Aorta (tissue), 5 donors: ENCODE measurements at regions not wholly inside any gene's neighbourhood (a gene's known extent, or its start where the extent isn't known, plus 50 kb on each side); places are given as distances from the start of the nearest gene placed in this dataset.

Source experiments
- ATAC-seq: fragments of 200-7000 bp; cut with Tn5 transposase; one replicate; pipeline ENCODE4 v1.9.1; 2022; ENCODE audit warnings: moderate library complexity; ENCODE audit not compliant: low FRiP score
- DNase-seq, 2 donors: peaks; one replicate each; pipeline ENCODE4 v3.0.0-alpha.2; 2020
- H3K27ac ChIP-seq, 2 donors: one replicate each; pipeline ENCODE4 v1.5.1; 2013; ENCODE audit warnings: low read length in 2 of 2, mild to moderate bottlenecking in 2 of 2, moderate library complexity in 2 of 2, control low read depth in 1 of 2, inconsistent platforms in 1 of 2, low read depth in 1 of 2
- H3K27me3 ChIP-seq, 2 donors: one replicate each; pipeline ENCODE4 v1.6.1; 2013; ENCODE audit warnings: control low read depth in 1 of 2, low read length in 1 of 2, mild to moderate bottlenecking in 1 of 2, moderate library complexity in 1 of 2; ENCODE audit not compliant: insufficient read depth in 2 of 2, control insufficient read depth in 1 of 2
- H3K36me3 ChIP-seq, 2 donors: one replicate each; pipeline ENCODE4 v1.6.1; 2013; ENCODE audit warnings: control low read depth in 1 of 2, low read length in 1 of 2, mild to moderate bottlenecking in 1 of 2; ENCODE audit not compliant: insufficient read depth in 2 of 2, control insufficient read depth in 1 of 2
- H3K4me1 ChIP-seq, 2 donors: one replicate each; pipeline ENCODE4 v1.6.1; 2013; ENCODE audit warnings: low read length in 2 of 2, control low read depth in 1 of 2, mild to moderate bottlenecking in 1 of 2, moderate library complexity in 1 of 2; ENCODE audit not compliant: insufficient read depth in 2 of 2, control insufficient read depth in 1 of 2
- H3K4me3 ChIP-seq, 2 donors: one replicate each; pipeline ENCODE4 v1.5.1; 2013; ENCODE audit warnings: low read length in 2 of 2, control low read depth in 1 of 2, mild to moderate bottlenecking in 1 of 2
- H3K9me3 ChIP-seq: one replicate; pipeline ENCODE4 v1.6.1; 2013; ENCODE audit warnings: mild to moderate bottlenecking, low read length; ENCODE audit not compliant: control insufficient read depth
- WGBS, 2 donors: extraction: QIAGEN DNeasy Blood & Tissue Kit; methylation state at CpG; one replicate each; pipeline ENCODE4 v1.1.7; 2013; 5-methylcytosine and 5-hydroxymethylcytosine counted together
- intact Hi-C, 2 donors: fragments of 100-400 bp; cut with DNase I; formaldehyde crosslinking; loops; one replicate each; pipeline versions ENCODE4 v1.14.2 to v1.15.0; 2022
- donor health status: healthy with polysubstance abuse.
- donor health status: Bipolar disorder and iron deficiency.
- donor health status: DM: no; HTN: no; CAD: no.
- donor health status: DM: no; HTN: no; CAD: no.
- donor health status: DM: yes; HTN: yes; CAD: no.

GRCh38 chr14:65854215-65854614, 441.7 kb downstream of the FUT8 start:
- Histone ChIP-seq H3K4me3 (no peak overlapping the region), H3K4me1 (no peaks in the 10 kb centered on the region), H3K9me3 (peaks cover 4% of the 10 kb centered on the region), H3K27ac (no peak overlapping the region), H3K36me3 (no peaks in the 10 kb centered on the region), H3K27me3 (no peaks in the 10 kb centered on the region)
- WGBS, 2 donors, result 71 to 73% methylated on average over 6 of the region's 6 CpGs
- ATAC-seq (no peak), DNase-seq (no peak)
- intact Hi-C loops, result no loop called here

GRCh38 chr14:65860956-65861611, 448.6 kb downstream of the FUT8 start:
- intact Hi-C loops, result no loop called here
- Histone ChIP-seq H3K4me1 (no peaks in the 10 kb centered on the region), H3K27ac (no peak overlapping the region), H3K4me3 (no peak overlapping the region), H3K27me3 (no peaks in the 10 kb centered on the region), H3K9me3 (peaks cover 1% of the 10 kb centered on the region), H3K36me3 (no peaks in the 10 kb centered on the region)
- DNase-seq, result no peak
- WGBS, 2 donors, result 81 to 82% methylated on average over 5 of the region's 5 CpGs
- ATAC-seq, result no peak

- intact Hi-C loops, result no loop called here
- Histone ChIP-seq H3K27me3 (no peaks in the 10 kb centered on the region), H3K9me3 (peaks cover 1% of the 10 kb centered on the region), H3K4me3 (no peak overlapping the region), H3K36me3 (no peaks in the 10 kb centered on the region), H3K4me1 (no peaks in the 10 kb centered on the region), H3K27ac (no peak overlapping the region)
- ATAC-seq (no peak), DNase-seq (no peak)
- WGBS, 2 donors, result 9 to 17% methylated on average over 4 of the region's 4 CpGs
Observed at GRCh38 chr14:65864549-65864948, 452.0 kb downstream of the FUT8 start.

DNA sequence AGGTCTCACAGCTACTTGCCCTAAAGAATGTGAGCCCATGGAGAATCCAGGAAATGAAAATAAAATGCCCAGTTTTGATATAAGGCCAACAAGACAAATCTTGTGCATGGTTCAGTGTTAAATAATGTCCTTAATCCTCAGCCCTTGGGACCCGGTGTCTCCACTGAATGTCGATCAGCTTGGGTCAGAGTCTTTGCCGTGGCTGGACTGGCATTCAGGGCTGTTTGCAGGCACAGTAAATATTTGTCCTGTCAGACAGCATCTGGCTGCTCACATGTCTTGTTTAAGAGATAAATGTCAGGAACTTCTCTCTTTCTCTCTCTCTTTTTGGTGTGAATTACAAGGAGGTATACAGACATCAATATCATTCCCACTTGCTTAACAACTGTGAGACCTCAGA, 452.5 kb downstream of the FUT8 start:
- WGBS, 2 donors, result 25 to 40% methylated on average over 3 of the region's 3 CpGs
- no peak for DNase-seq
- H3K36me3 ChIP-seq, result no peaks in the 10 kb centered on the region
- intact Hi-C loops, result no loop called here
- H3K4me1 ChIP-seq, result no peaks in the 10 kb centered on the region
- no peaks in the 10 kb centered on the region for H3K27me3 ChIP-seq
- no peak for ATAC-seq
- H3K9me3 ChIP-seq, result peaks cover 1% of the 10 kb centered on the region
- no peak overlapping the region for H3K4me3 ChIP-seq
- H3K27ac ChIP-seq, result no peak overlapping the region

- ATAC-seq (no peak), DNase-seq (no peak)
- Histone ChIP-seq H3K4me3 (no peak overlapping the region), H3K27ac (no peak overlapping the region), H3K27me3 (no peaks in the 10 kb centered on the region), H3K9me3 (peaks cover 1% of the 10 kb centered on the region), H3K4me1 (no peaks in the 10 kb centered on the region), H3K36me3 (no peaks in the 10 kb centered on the region)
- intact Hi-C loops, result no loop called here
- 45 to 60% methylated on average over 3 of the region's 3 CpGs for WGBS, 2 donors
Observed at GRCh38 chr14:65866448-65866847, 453.9 kb downstream of the FUT8 start.

GRCh38 chr14:65866886-65867285, 454.4 kb downstream of the FUT8 start:
- Histone ChIP-seq H3K4me1 (no peaks in the 10 kb centered on the region), H3K9me3 (peaks cover 1% of the 10 kb centered on the region), H3K27ac (no peak overlapping the region), H3K27me3 (no peaks in the 10 kb centered on the region), H3K4me3 (no peak overlapping the region), H3K36me3 (no peaks in the 10 kb centered on the region)
- intact Hi-C loops, result no loop called here
- DNase-seq (no peak), ATAC-seq (no peak)
- 60 to 63% methylated on average over 4 of the region's 4 CpGs for WGBS, 2 donors

DNA sequence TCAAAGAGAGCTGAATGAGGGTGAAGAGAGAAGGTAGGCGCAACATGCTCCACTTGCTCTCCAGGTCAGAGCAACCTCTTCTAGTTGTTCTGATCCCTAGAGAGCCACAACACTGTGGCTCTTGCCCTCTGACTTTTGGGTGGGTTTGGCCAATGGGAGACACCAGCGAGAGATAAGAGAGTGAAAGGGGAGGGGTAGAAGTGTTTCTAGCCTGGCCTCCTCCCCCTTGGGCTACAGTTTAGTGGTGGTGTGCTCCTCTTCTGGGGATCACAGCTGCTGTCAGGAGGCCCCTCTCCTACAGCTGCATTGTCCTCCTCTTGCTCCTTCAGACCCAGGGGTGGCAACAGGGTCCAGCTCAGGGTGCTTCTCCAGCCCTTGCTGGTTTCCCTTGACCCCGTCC, 454.8 kb downstream of the FUT8 start:
- Histone ChIP-seq H3K36me3 (no peaks in the 10 kb centered on the region), H3K4me1 (no peaks in the 10 kb centered on the region), H3K27me3 (no peaks in the 10 kb centered on the region), H3K9me3 (peaks cover 1% of the 10 kb centered on the region), H3K4me3 (no peak overlapping the region), H3K27ac (no peak overlapping the region)
- intact Hi-C loops, result no loop called here
- peak; percentile 36 for ATAC-seq
- no peak for DNase-seq
- WGBS, 2 donors, result 86 to 95% methylated on average over 3 of the region's 3 CpGs

DNA sequence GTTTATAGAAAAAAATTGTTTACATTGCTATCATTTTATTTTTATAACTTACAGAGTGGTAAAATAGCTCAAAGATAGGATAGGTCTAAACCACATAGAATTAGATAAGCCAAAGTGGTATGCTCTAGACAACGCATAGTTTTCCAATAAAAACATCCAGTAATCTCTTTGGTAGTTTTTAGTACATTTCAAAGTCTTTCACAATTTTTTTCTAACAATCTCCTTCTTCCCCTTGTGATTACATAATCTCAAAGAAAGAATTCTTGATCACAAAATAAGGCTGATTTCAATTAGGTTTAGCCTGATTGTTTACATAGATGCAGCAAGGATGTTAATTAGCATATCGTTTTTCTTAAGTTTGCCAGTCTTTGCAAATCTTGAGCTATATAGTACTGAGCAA, 460.0 kb downstream of the FUT8 start:
- no peaks in the 10 kb centered on the region for H3K36me3 ChIP-seq
- intact Hi-C loops, result no loop called here
- 57 to 58% methylated on average over 2 of the region's 2 CpGs for WGBS, 2 donors
- H3K9me3 ChIP-seq, result peaks cover 1% of the 10 kb centered on the region
- H3K27ac ChIP-seq, result no peak overlapping the region
- ATAC-seq (no peak), DNase-seq (no peak)
- no peaks in the 10 kb centered on the region for H3K4me1 ChIP-seq
- H3K4me3 ChIP-seq, result no peak overlapping the region
- H3K27me3 ChIP-seq, result no peaks in the 10 kb centered on the region

DNA sequence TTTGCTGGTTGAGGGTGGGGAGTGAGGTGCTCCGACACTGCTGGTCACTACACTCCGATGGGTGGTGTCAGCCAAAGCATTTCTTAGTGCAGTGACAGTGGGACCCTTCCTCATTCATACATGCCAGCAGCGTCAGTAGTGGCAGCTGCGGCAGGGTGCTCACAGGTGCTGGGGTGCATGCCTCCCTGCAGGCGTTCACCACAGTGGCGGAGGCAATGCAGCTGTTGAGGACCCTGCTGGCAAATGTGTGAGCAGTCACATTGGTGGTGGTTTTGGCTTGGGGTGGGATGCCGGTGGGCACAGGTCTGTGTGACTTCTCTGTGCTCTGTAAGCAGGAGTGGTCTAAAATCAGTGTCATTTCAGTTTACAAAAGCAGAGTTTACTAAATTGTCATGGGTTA, 464.6 kb downstream of the FUT8 start:
- 91 to 92% methylated on average over 7 of the region's 7 CpGs for WGBS, 2 donors
- no peak overlapping the region for H3K4me3 ChIP-seq
- ATAC-seq, result no peak
- no peaks in the 10 kb centered on the region for H3K4me1 ChIP-seq
- H3K27ac ChIP-seq, result no peak overlapping the region
- H3K9me3 ChIP-seq, result peaks cover 1% of the 10 kb centered on the region
- intact Hi-C loops, result no loop called here
- H3K27me3 ChIP-seq, result no peaks in the 10 kb centered on the region
- H3K36me3 ChIP-seq, result no peaks in the 10 kb centered on the region
- DNase-seq, result no peak
